ENCODE measurements at regions not wholly inside any gene's neighbourhood (a gene's known extent, or its start where the extent isn't known, plus 50 kb on each side); places are given as distances from the start of the nearest gene placed in this dataset.

GRCh38 chr18:34522603-34523002, 187.5 kb upstream of the DTNA start:
- DNase-seq = no peak
- Histone ChIP-seq H3K36me3 (replicated peaks; ENCODE audit: insufficient read depth, low read length) (no peaks in the 10 kb centered on the region), H3F3A (ENCODE audit: insufficient read depth, low read length) (no peaks in the 10 kb centered on the region), H3K4me1 (ENCODE audit: low read length) (no peaks in the 10 kb centered on the region), H3K79me2 (ENCODE audit: low read length) (peaks cover 8% of the 10 kb centered on the region; the same call in 1 of the 2 replicates), H3K4me3 (ENCODE audit: low read length) (no peak overlapping the region), H3K9ac (ENCODE audit: low read length) (no peak overlapping the region), H3K4me2 (ENCODE audit: low read depth, low read length) (no peak overlapping the region), H2AFZ (ENCODE audit: low read length) (no peak overlapping the region), H3K9me3 (replicated peaks; ENCODE audit: insufficient read depth, low read length) (no peaks in the 10 kb centered on the region), H3K9me2 (replicated peaks; ENCODE audit: insufficient read depth, low read length) (no peaks in the 10 kb centered on the region), H4K20me1 (ENCODE audit: insufficient read depth, low read length) (no peaks in the 10 kb centered on the region), H3K27me3 (replicated peaks; ENCODE audit: insufficient read depth, low read length) (no peaks in the 10 kb centered on the region), H3K27ac (ENCODE audit: low read length) (no peak overlapping the region)
- TF ChIP-seq CTCF (IDR thresholded peaks at IDR 0.05; ENCODE audit: low read length) = no peak
- TF ChIP-seq EZH2 (optimal IDR thresholded peaks at IDR 0.05; ENCODE audit: low read depth, low read length) = no peak
- TF ChIP-seq EZH2phosphoT487 (IDR thresholded peaks at IDR 0.05; ENCODE audit: low read length) = no peak

GRCh38 chr18:34525244-34525643, 184.9 kb upstream of the DTNA start:
- Histone ChIP-seq H3K27me3 (replicated peaks; ENCODE audit: insufficient read depth, low read length) (no peaks in the 10 kb centered on the region), H3K4me3 (ENCODE audit: low read length) (no peak overlapping the region), H3K79me2 (ENCODE audit: low read length) (peaks cover 6% of the 10 kb centered on the region; the same call in 1 of the 2 replicates), H3K4me2 (ENCODE audit: low read depth, low read length) (no peak overlapping the region), H3F3A (ENCODE audit: insufficient read depth, low read length) (no peaks in the 10 kb centered on the region), H3K9me2 (replicated peaks; ENCODE audit: insufficient read depth, low read length) (no peaks in the 10 kb centered on the region), H4K20me1 (ENCODE audit: insufficient read depth, low read length) (no peaks in the 10 kb centered on the region), H3K27ac (ENCODE audit: low read length) (no peak overlapping the region), H2AFZ (ENCODE audit: low read length) (no peak overlapping the region), H3K9me3 (replicated peaks; ENCODE audit: insufficient read depth, low read length) (no peaks in the 10 kb centered on the region), H3K4me1 (ENCODE audit: low read length) (no peaks in the 10 kb centered on the region), H3K9ac (ENCODE audit: low read length) (no peak overlapping the region), H3K36me3 (replicated peaks; ENCODE audit: insufficient read depth, low read length) (no peaks in the 10 kb centered on the region)
- no peak for DNase-seq
- TF ChIP-seq CTCF (IDR thresholded peaks at IDR 0.05; ENCODE audit: low read length) = no peak
- TF ChIP-seq EZH2 (optimal IDR thresholded peaks at IDR 0.05; ENCODE audit: low read depth, low read length) = no peak
- TF ChIP-seq EZH2phosphoT487 (IDR thresholded peaks at IDR 0.05; ENCODE audit: low read length) = no peak

GRCh38 chr18:34528177-34528576, 181.9 kb upstream of the DTNA start:
- H3K79me2 ChIP-seq (ENCODE audit: low read length) = 0 out of 2 replicates have a peak, but pooled peaks cover 2% of the 10 kb centered on the region
- H3F3A ChIP-seq (ENCODE audit: insufficient read depth, low read length) = no peaks in the 10 kb centered on the region
- DNase-seq = no peak
- no peaks in the 10 kb centered on the region for H4K20me1 ChIP-seq (ENCODE audit: insufficient read depth, low read length)
- no peaks in the 10 kb centered on the region for H3K4me1 ChIP-seq (ENCODE audit: low read length)
- H3K9me2 ChIP-seq (replicated peaks; ENCODE audit: insufficient read depth, low read length) = no peaks in the 10 kb centered on the region
- H3K27ac ChIP-seq (ENCODE audit: low read length) = no peak overlapping the region
- H3K36me3 ChIP-seq (replicated peaks; ENCODE audit: insufficient read depth, low read length) = no peaks in the 10 kb centered on the region
- no peak overlapping the region for H3K9ac ChIP-seq (ENCODE audit: low read length)
- no peak overlapping the region for H3K4me3 ChIP-seq (ENCODE audit: low read length)
- no peak overlapping the region for H2AFZ ChIP-seq (ENCODE audit: low read length)
- TF ChIP-seq EZH2 (optimal IDR thresholded peaks at IDR 0.05; ENCODE audit: low read depth, low read length) = no peak
- TF ChIP-seq EZH2phosphoT487 (IDR thresholded peaks at IDR 0.05; ENCODE audit: low read length) = no peak
- no peak for TF ChIP-seq CTCF (IDR thresholded peaks at IDR 0.05; ENCODE audit: low read length)
- H3K9me3 ChIP-seq (replicated peaks; ENCODE audit: insufficient read depth, low read length) = no peaks in the 10 kb centered on the region
- no peaks in the 10 kb centered on the region for H3K27me3 ChIP-seq (replicated peaks; ENCODE audit: insufficient read depth, low read length)
- no peak overlapping the region for H3K4me2 ChIP-seq (ENCODE audit: low read depth, low read length)

Measured in MM.1S (cell line).